ENCODE measurements at regions not wholly inside any gene's neighbourhood (a gene's known extent, or its start where the extent isn't known, plus 50 kb on each side); places are given as distances from the start of the nearest gene placed in this dataset.

- in situ Hi-C loops (cut with HindIII; ENCODE audit: low pct_unique_long_range_greater_than_20kb, low sequenced_read_pairs) = no loop called here
- no peak for TF ChIP-seq JUND (IDR thresholded peaks at IDR 0.05; ENCODE audit: low read depth)
- no peak for DNase-seq (ENCODE audit: low read depth in 1 of 2, low spot score in 1 of 2)
Measured at GRCh38 chr10:65340340-65340739, 1585.5 kb upstream of the LRRTM3 start.

- in situ Hi-C loops (cut with HindIII; ENCODE audit: low pct_unique_long_range_greater_than_20kb, low sequenced_read_pairs) = no loop called here
- TF ChIP-seq JUND (IDR thresholded peaks at IDR 0.05; ENCODE audit: low read depth) = no peak
- no peak for DNase-seq (ENCODE audit: low read depth in 1 of 2, low spot score in 1 of 2)
Measured at GRCh38 chr10:65341323-65341925, 1584.4 kb upstream of the LRRTM3 start.

- in situ Hi-C loops (cut with HindIII; ENCODE audit: low pct_unique_long_range_greater_than_20kb, low sequenced_read_pairs) = no loop called here
Measured at GRCh38 chr10:65342245-65342644, 1583.6 kb upstream of the LRRTM3 start.

GRCh38 chr10:65346466-65346865 lies 1579.4 kb upstream of the LRRTM3 start:
- no peak for TF ChIP-seq JUND (IDR thresholded peaks at IDR 0.05; ENCODE audit: low read depth)

More at GRCh38 chr10:65342245-65342644, 1583.6 kb upstream of the LRRTM3 start:
- no peak for DNase-seq (ENCODE audit: low read depth in 1 of 2, low spot score in 1 of 2)
- TF ChIP-seq JUND (IDR thresholded peaks at IDR 0.05; ENCODE audit: low read depth) = no peak

GRCh38 chr10:65348637-65349036 lies 1577.2 kb upstream of the LRRTM3 start:
- peak in 1 of 2 experiments; percentile 67 for DNase-seq (ENCODE audit: low read depth in 1 of 2, low spot score in 1 of 2)
- in situ Hi-C loops (cut with HindIII; ENCODE audit: low pct_unique_long_range_greater_than_20kb, low sequenced_read_pairs) = no loop called here
- no peak for TF ChIP-seq JUND (IDR thresholded peaks at IDR 0.05; ENCODE audit: low read depth)

More at GRCh38 chr10:65346466-65346865, 1579.4 kb upstream of the LRRTM3 start:
- in situ Hi-C loops (cut with HindIII; ENCODE audit: low pct_unique_long_range_greater_than_20kb, low sequenced_read_pairs) = no loop called here
- peak; percentile 4 to 74 for DNase-seq (ENCODE audit: low read depth in 1 of 2, low spot score in 1 of 2)

- no peak for DNase-seq (ENCODE audit: low read depth in 1 of 2, low spot score in 1 of 2)
- no peak for TF ChIP-seq JUND (IDR thresholded peaks at IDR 0.05; ENCODE audit: low read depth)
- in situ Hi-C loops (cut with HindIII; ENCODE audit: low pct_unique_long_range_greater_than_20kb, low sequenced_read_pairs) = no loop called here
Measured at GRCh38 chr10:65350611-65351010, 1575.2 kb upstream of the LRRTM3 start.

- no peak for DNase-seq (ENCODE audit: low read depth in 1 of 2, low spot score in 1 of 2)
- in situ Hi-C loops (cut with HindIII; ENCODE audit: low pct_unique_long_range_greater_than_20kb, low sequenced_read_pairs) = no loop called here
- TF ChIP-seq JUND (IDR thresholded peaks at IDR 0.05; ENCODE audit: low read depth) = no peak
Measured at GRCh38 chr10:65355141-65355680, 1570.6 kb upstream of the LRRTM3 start.

GRCh38 chr10:65358565-65358964 lies 1567.3 kb upstream of the LRRTM3 start:
- peak; percentile 14 to 75 for DNase-seq (ENCODE audit: low read depth in 1 of 2, low spot score in 1 of 2)
- TF ChIP-seq JUND (IDR thresholded peaks at IDR 0.05; ENCODE audit: low read depth) = no peak
- in situ Hi-C loops (cut with HindIII; ENCODE audit: low pct_unique_long_range_greater_than_20kb, low sequenced_read_pairs) = no loop called here

- DNase-seq (ENCODE audit: low read depth in 1 of 2, low spot score in 1 of 2) = no peak
- in situ Hi-C loops (cut with HindIII; ENCODE audit: low pct_unique_long_range_greater_than_20kb, low sequenced_read_pairs) = no loop called here
- no peak for TF ChIP-seq JUND (IDR thresholded peaks at IDR 0.05; ENCODE audit: low read depth)
Measured at GRCh38 chr10:65360497-65360896, 1565.3 kb upstream of the LRRTM3 start.

- no peak for TF ChIP-seq JUND (IDR thresholded peaks at IDR 0.05; ENCODE audit: low read depth)
- in situ Hi-C loops (cut with HindIII; ENCODE audit: low pct_unique_long_range_greater_than_20kb, low sequenced_read_pairs) = no loop called here
- DNase-seq (ENCODE audit: low read depth in 1 of 2, low spot score in 1 of 2) = no peak
Measured at GRCh38 chr10:65365878-65366277, 1560.0 kb upstream of the LRRTM3 start.

GRCh38 chr10:65367706-65368105 lies 1558.1 kb upstream of the LRRTM3 start:
- no peak for DNase-seq (ENCODE audit: low read depth in 1 of 2, low spot score in 1 of 2)
- no peak for TF ChIP-seq JUND (IDR thresholded peaks at IDR 0.05; ENCODE audit: low read depth)
- in situ Hi-C loops (cut with HindIII; ENCODE audit: low pct_unique_long_range_greater_than_20kb, low sequenced_read_pairs) = no loop called here

- peak in 1 of 2 experiments; percentile 8 for DNase-seq (ENCODE audit: low read depth in 1 of 2, low spot score in 1 of 2)
- in situ Hi-C loops (cut with HindIII; ENCODE audit: low pct_unique_long_range_greater_than_20kb, low sequenced_read_pairs) = no loop called here
Measured at GRCh38 chr10:65375528-65375927, 1550.3 kb upstream of the LRRTM3 start.

GRCh38 chr10:65377687-65378086 lies 1548.1 kb upstream of the LRRTM3 start:
- in situ Hi-C loops (cut with HindIII; ENCODE audit: low pct_unique_long_range_greater_than_20kb, low sequenced_read_pairs) = no loop called here
- no peak for TF ChIP-seq JUND (IDR thresholded peaks at IDR 0.05; ENCODE audit: low read depth)
- peak in 1 of 2 experiments; percentile 67 for DNase-seq (ENCODE audit: low read depth in 1 of 2, low spot score in 1 of 2)

More at GRCh38 chr10:65375528-65375927, 1550.3 kb upstream of the LRRTM3 start:
- TF ChIP-seq JUND (IDR thresholded peaks at IDR 0.05; ENCODE audit: low read depth) = no peak
